Calu3 (cell line): ENCODE measurements at regions not wholly inside any gene's neighbourhood (a gene's known extent, or its start where the extent isn't known, plus 50 kb on each side); places are given as distances from the start of the nearest gene placed in this dataset.
"Not testable (repeated sequence)": the region's sequence is repeated elsewhere in the genome, so short reads cannot be mapped to it uniquely, and the experiment has no call there.

ENCODE experiments used
- BruUV-seq: library from RNA; stranded (reverse); fragments of 400-500 nt; replicated peaks from 2 replicates; lab custom pipeline; 2021; lab: Mats Ljungman, UMichigan
- CTCF ChIA-PET: fragments of 300-600 bp; sonication (Branson Sonifier 250); formaldehyde crosslinking; loops from one replicate; lab custom pipeline; 2022; ENCODE audit warnings: antibody characterized with exemption; lab: Charles Lee
- DNase-seq: peaks from one replicate; pipeline ENCODE4 v3.0.0; 2022
- H3K27ac Mint-ChIP-seq: one replicate; pipeline ENCODE4 v1.8.0; 2022; ENCODE audit warnings: mixed read lengths; ENCODE audit not compliant: unreplicated experiment
- H3K27me3 Mint-ChIP-seq: one replicate; pipeline ENCODE4 v1.8.0; 2022; ENCODE audit warnings: mixed read lengths; ENCODE audit not compliant: unreplicated experiment
- H3K36me3 Mint-ChIP-seq: one replicate; pipeline ENCODE4 v1.8.0; 2022; ENCODE audit warnings: mild to moderate bottlenecking, moderate library complexity, mixed read lengths; ENCODE audit not compliant: insufficient read depth, unreplicated experiment
- H3K4me1 Mint-ChIP-seq: one replicate; pipeline ENCODE4 v1.8.0; 2022; ENCODE audit warnings: mild to moderate bottlenecking, low read depth, mixed read lengths; ENCODE audit not compliant: unreplicated experiment
- H3K4me3 Mint-ChIP-seq: one replicate; pipeline ENCODE4 v1.8.0; 2022; ENCODE audit warnings: mild to moderate bottlenecking, low read depth, moderate library complexity, mixed read lengths; ENCODE audit not compliant: unreplicated experiment
- H3K9me3 Mint-ChIP-seq: one replicate; pipeline ENCODE4 v1.8.0; 2022; ENCODE audit warnings: low read depth, mixed read lengths; ENCODE audit not compliant: unreplicated experiment
- intact Hi-C: fragments of 100-400 bp; cut with micrococcal nuclease; formaldehyde crosslinking; loops from one replicate; pipeline ENCODE4 v1.10.0; 2022; ENCODE audit not compliant: unreplicated experiment
- TF ChIP-seq, protein P1 (sequence below): fragments of 200-600 bp; IDR thresholded peaks from one replicate; pipeline ENCODE4 v1.8.0; 2022; ENCODE audit warnings: antibody characterized with exemption; ENCODE audit not compliant: unreplicated experiment

- CTCF ChIA-PET, result no interaction called here
- intact Hi-C loops, result no loop called here
- Mint-ChIP-seq H3K27me3 (no peaks in the 10 kb centered on the region), H3K4me1 (no peaks in the 10 kb centered on the region), H3K4me3 (no peak overlapping the region), H3K27ac (no peak overlapping the region), H3K36me3 (no peaks in the 10 kb centered on the region), H3K9me3 (peaks cover 6% of the 10 kb centered on the region)
- no peak for DNase-seq
- BruUV-seq, result no TSS peak
- TF ChIP-seq, protein P1, sequence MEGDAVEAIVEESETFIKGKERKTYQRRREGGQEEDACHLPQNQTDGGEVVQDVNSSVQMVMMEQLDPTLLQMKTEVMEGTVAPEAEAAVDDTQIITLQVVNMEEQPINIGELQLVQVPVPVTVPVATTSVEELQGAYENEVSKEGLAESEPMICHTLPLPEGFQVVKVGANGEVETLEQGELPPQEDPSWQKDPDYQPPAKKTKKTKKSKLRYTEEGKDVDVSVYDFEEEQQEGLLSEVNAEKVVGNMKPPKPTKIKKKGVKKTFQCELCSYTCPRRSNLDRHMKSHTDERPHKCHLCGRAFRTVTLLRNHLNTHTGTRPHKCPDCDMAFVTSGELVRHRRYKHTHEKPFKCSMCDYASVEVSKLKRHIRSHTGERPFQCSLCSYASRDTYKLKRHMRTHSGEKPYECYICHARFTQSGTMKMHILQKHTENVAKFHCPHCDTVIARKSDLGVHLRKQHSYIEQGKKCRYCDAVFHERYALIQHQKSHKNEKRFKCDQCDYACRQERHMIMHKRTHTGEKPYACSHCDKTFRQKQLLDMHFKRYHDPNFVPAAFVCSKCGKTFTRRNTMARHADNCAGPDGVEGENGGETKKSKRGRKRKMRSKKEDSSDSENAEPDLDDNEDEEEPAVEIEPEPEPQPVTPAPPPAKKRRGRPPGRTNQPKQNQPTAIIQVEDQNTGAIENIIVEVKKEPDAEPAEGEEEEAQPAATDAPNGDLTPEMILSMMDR, result no peak
These were observed 232.2 kb downstream of the TMA16 start for GRCh38 chr4:163726641-163727040.

GRCh38 chr4:163731071-163731470 is 236.6 kb downstream of the TMA16 start:
- H3K27ac Mint-ChIP-seq, result no peak overlapping the region
- TF ChIP-seq, protein P1, result no peak
- peaks cover 2% of the 10 kb centered on the region for H3K9me3 Mint-ChIP-seq
- CTCF ChIA-PET, result no interaction called here
- intact Hi-C loops, result no loop called here
- BruUV-seq, result no TSS peak
- no peak overlapping the region for H3K4me3 Mint-ChIP-seq
- no peaks in the 10 kb centered on the region for H3K4me1 Mint-ChIP-seq
- H3K36me3 Mint-ChIP-seq, result no peaks in the 10 kb centered on the region
- DNase-seq, result no peak
- no peaks in the 10 kb centered on the region for H3K27me3 Mint-ChIP-seq

DNA sequence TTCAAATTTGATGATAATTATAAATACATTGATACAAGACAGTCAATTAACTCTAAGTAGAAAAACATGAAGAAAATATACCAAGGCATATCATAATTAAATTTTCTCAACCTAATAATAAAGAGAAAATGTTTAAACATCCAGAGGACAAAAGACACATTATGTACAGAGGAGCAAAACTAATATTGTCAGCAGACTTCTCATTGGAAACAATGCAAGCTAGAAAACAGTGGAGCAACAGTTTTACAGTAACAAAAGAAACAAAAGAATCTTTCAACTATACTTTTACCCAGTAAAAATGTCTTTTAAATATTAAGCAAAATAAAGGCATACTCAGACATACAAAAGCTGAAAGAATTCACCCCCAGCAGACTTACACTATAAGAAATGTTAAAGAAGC is 238.0 kb downstream of the TMA16 start:
- Mint-ChIP-seq H3K27ac (no peak overlapping the region), H3K9me3 (no peaks in the 10 kb centered on the region), H3K27me3 (no peaks in the 10 kb centered on the region), H3K4me1 (no peaks in the 10 kb centered on the region), H3K36me3 (no peaks in the 10 kb centered on the region), H3K4me3 (no peak overlapping the region)
- CTCF ChIA-PET, result no interaction called here
- BruUV-seq, result no TSS peak
- intact Hi-C loops, result no loop called here
- TF ChIP-seq, protein P1, result no peak
- DNase-seq, result no peak

GRCh38 chr4:163736876-163737275 is 242.4 kb downstream of the TMA16 start:
- H3K4me1 Mint-ChIP-seq, result no peaks in the 10 kb centered on the region
- DNase-seq, result no peak
- no TSS peak for BruUV-seq
- no peak overlapping the region for H3K27ac Mint-ChIP-seq
- H3K9me3 Mint-ChIP-seq, result no peaks in the 10 kb centered on the region
- CTCF ChIA-PET, result interaction anchor here (0.7 kb wide), 1 partner anchor 10 kb away, joined by 7 read pairs; no protein-coding TSS in a partner anchor
- H3K36me3 Mint-ChIP-seq, result no peaks in the 10 kb centered on the region
- intact Hi-C loops, result no loop called here
- TF ChIP-seq, protein P1, result no peak
- no peaks in the 10 kb centered on the region for H3K27me3 Mint-ChIP-seq
- H3K4me3 Mint-ChIP-seq, result no peak overlapping the region

- H3K27me3 Mint-ChIP-seq, BruUV-seq, intact Hi-C loops, H3K9me3 Mint-ChIP-seq, H3K27ac Mint-ChIP-seq, CTCF ChIA-PET, H3K36me3 Mint-ChIP-seq, DNase-seq, H3K4me1 Mint-ChIP-seq, H3K4me3 Mint-ChIP-seq: not testable (repeated sequence)
These were observed 243.4 kb downstream of the TMA16 start for GRCh38 chr4:163737846-163738245.
